Tibial nerve (tissue), 4 donors: ENCODE measurements at regions not wholly inside any gene's neighbourhood (a gene's known extent, or its start where the extent isn't known, plus 50 kb on each side); places are given as distances from the start of the nearest gene placed in this dataset.

Experiments
- DNase-seq, 2 donors: peaks; one replicate each; pipeline ENCODE4 v3.0.0-alpha.2; 2019; ENCODE audit warnings: low spot score in 2 of 2
- H3K27ac ChIP-seq, 4 donors: fragments of 200-600 bp; sonication (generic) in 3 of 4; one replicate each; pipeline ENCODE4 v1.5.1; 2017 to 2019; ENCODE audit warnings: mild to moderate bottlenecking in 1 of 4
- H3K27me3 ChIP-seq, 2 donors: fragments of 200-600 bp; sonication (generic) in 1 of 2; one replicate each; pipeline versions ENCODE4 v1.5.1 to v1.6.0; 2017 to 2019
- H3K36me3 ChIP-seq, 3 donors: fragments of 200-600 bp; sonication (generic); one replicate each; pipeline ENCODE4 v1.5.1; 2018 to 2019
- H3K4me1 ChIP-seq, 4 donors: fragments of 200-600 bp; sonication (generic) in 3 of 4; one replicate each; pipeline ENCODE4 v1.5.1; 2017 to 2019
- H3K4me3 ChIP-seq, 4 donors: fragments of 200-600 bp; sonication (generic) in 3 of 4; one replicate each; pipeline ENCODE4 v1.5.1; 2017 to 2019; ENCODE audit warnings: mild to moderate bottlenecking in 1 of 4, moderate library complexity in 1 of 4
- H3K9me3 ChIP-seq, 4 donors: fragments of 200-600 bp; sonication (generic) in 3 of 4; one replicate each; pipeline ENCODE4 v1.5.1; 2017 to 2019
- CTCF ChIP-seq, 5 experiments: fragments of 200-600 bp in 3 of 5; fragments of 450-650 bp in 2 of 5; sonication (generic) in 3 of 5; IDR thresholded peaks; one replicate each; pipeline ENCODE4 v1.5.1; 2016 to 2019; ENCODE audit warnings: antibody characterized with exemption in 5 of 5, mild to moderate bottlenecking in 3 of 5, moderate library complexity in 2 of 5
- EP300 ChIP-seq, 2 donors: sonication (generic); formaldehyde crosslinking; IDR thresholded peaks; one replicate each; pipeline ENCODE4 v1.6.1; 2017; ENCODE audit warnings: antibody characterized with exemption in 2 of 2, mild to moderate bottlenecking in 1 of 2
- POLR2A ChIP-seq, 2 donors: fragments of 450-650 bp; IDR thresholded peaks; one replicate each; pipeline ENCODE4 v1.6.1; 2017; ENCODE audit warnings: antibody characterized with exemption in 2 of 2, mild to moderate bottlenecking in 2 of 2, moderate library complexity in 2 of 2
- whole genome bisulfite sequencing, 2 donors: methylation state at CpG; one replicate each; pipeline ENCODE4 v1.1.5; 2018; 5-methylcytosine and 5-hydroxymethylcytosine counted together

GRCh38 chr12:114275932-114276785 is 129.8 kb downstream of the TBX5 start:
- Histone ChIP-seq H3K36me3 (no peaks in the 10 kb centered on the region), H3K4me1 (no peaks in the 10 kb centered on the region), H3K4me3 (no peak overlapping the region), H3K27ac (no peak overlapping the region), H3K9me3 (no peaks in the 10 kb centered on the region), H3K27me3 (no peaks in the 10 kb centered on the region)
- no peak for TF ChIP-seq POLR2A (IDR thresholded peaks at IDR 0.05)
- no peak for TF ChIP-seq EP300 (IDR thresholded peaks at IDR 0.05)
- TF ChIP-seq CTCF (IDR thresholded peaks at IDR 0.05): no peak
- WGBS, 2 donors: 15 to 28% methylated on average over 3 of the region's 3 CpGs
- no peak for DNase-seq

- Histone ChIP-seq H3K4me3 (no peak overlapping the region), H3K9me3 (no peaks in the 10 kb centered on the region), H3K27ac (no peak overlapping the region), H3K27me3 (no peaks in the 10 kb centered on the region), H3K36me3 (no peaks in the 10 kb centered on the region), H3K4me1 (no peaks in the 10 kb centered on the region)
- no peak for DNase-seq
- 53 to 58% methylated on average over 4 of the region's 4 CpGs for WGBS, 2 donors
- TF ChIP-seq CTCF (IDR thresholded peaks at IDR 0.05) (no peak), POLR2A (IDR thresholded peaks at IDR 0.05) (no peak), EP300 (IDR thresholded peaks at IDR 0.05) (no peak)
These were observed 130.9 kb downstream of the TBX5 start for GRCh38 chr12:114275086-114275485.

- Histone ChIP-seq H3K27me3 (no peaks in the 10 kb centered on the region), H3K36me3 (no peaks in the 10 kb centered on the region), H3K4me1 (no peaks in the 10 kb centered on the region), H3K9me3 (no peaks in the 10 kb centered on the region), H3K27ac (no peak overlapping the region), H3K4me3 (no peak overlapping the region)
- no peak for DNase-seq
- WGBS, 2 donors: 38 to 53% methylated on average over 1 of the region's 1 CpG
- no peak for TF ChIP-seq EP300 (IDR thresholded peaks at IDR 0.05)
- TF ChIP-seq POLR2A (IDR thresholded peaks at IDR 0.05): no peak
- no peak for TF ChIP-seq CTCF (IDR thresholded peaks at IDR 0.05)
These were observed 131.8 kb downstream of the TBX5 start for GRCh38 chr12:114274131-114274530.

- Histone ChIP-seq H3K27me3 (no peaks in the 10 kb centered on the region), H3K36me3 (no peaks in the 10 kb centered on the region), H3K4me1 (no peaks in the 10 kb centered on the region), H3K4me3 (no peak overlapping the region), H3K27ac (no peak overlapping the region), H3K9me3 (no peaks in the 10 kb centered on the region)
- WGBS, 2 donors: 43 to 50% methylated on average over 5 of the region's 5 CpGs
- DNase-seq: no peak
- TF ChIP-seq EP300 (IDR thresholded peaks at IDR 0.05) (no peak), CTCF (IDR thresholded peaks at IDR 0.05) (no peak), POLR2A (IDR thresholded peaks at IDR 0.05) (no peak)
These were observed 133.3 kb downstream of the TBX5 start for GRCh38 chr12:114272605-114273004.

- Histone ChIP-seq H3K4me1 (no peaks in the 10 kb centered on the region), H3K27ac (no peak overlapping the region), H3K9me3 (no peaks in the 10 kb centered on the region), H3K36me3 (no peaks in the 10 kb centered on the region), H3K27me3 (no peaks in the 10 kb centered on the region), H3K4me3 (no peak overlapping the region)
- WGBS, 2 donors: 26 to 33% methylated on average over 2 of the region's 2 CpGs
- TF ChIP-seq POLR2A (IDR thresholded peaks at IDR 0.05) (no peak), CTCF (IDR thresholded peaks at IDR 0.05) (no peak), EP300 (IDR thresholded peaks at IDR 0.05) (no peak)
- DNase-seq: no peak
These were observed 133.9 kb downstream of the TBX5 start for GRCh38 chr12:114272071-114272470.
